Psoas muscle (tissue), 7 donors: ENCODE measurements at regions not wholly inside any gene's neighbourhood (a gene's known extent, or its start where the extent isn't known, plus 50 kb on each side); places are given as distances from the start of the nearest gene placed in this dataset.

ENCODE experiments used
- ATAC-seq, 4 donors: fragments of 200-7000 bp; cut with Tn5 transposase; one replicate each; pipeline ENCODE4 v1.9.1; 2020; ENCODE audit warnings: moderate library complexity in 3 of 4, mild to moderate bottlenecking in 2 of 4
- DNase-seq, 2 donors: peaks; one replicate each; pipeline ENCODE4 v3.0.0-alpha.2; 2020
- H3K27ac ChIP-seq: fragments of 200-600 bp; one replicate; pipeline ENCODE4 v1.8.0; 2022
- H3K27me3 ChIP-seq, 3 donors: fragments of 200-600 bp in 1 of 3; one replicate each; pipeline versions ENCODE4 v1.6.1 to v1.8.0; 2013 to 2022; ENCODE audit warnings: low read length in 2 of 3, mild to moderate bottlenecking in 2 of 3, moderate library complexity in 1 of 3; ENCODE audit not compliant: insufficient read depth in 3 of 3
- H3K36me3 ChIP-seq, 2 donors: fragments of 200-600 bp in 1 of 2; one replicate each; pipeline versions ENCODE4 v1.6.1 to v1.8.0; 2013 to 2022; ENCODE audit warnings: low read depth in 1 of 2, mild to moderate bottlenecking in 1 of 2, moderate library complexity in 1 of 2; ENCODE audit not compliant: insufficient read depth in 1 of 2
- H3K4me1 ChIP-seq: fragments of 200-600 bp; one replicate; pipeline ENCODE4 v1.8.0; 2022
- H3K4me3 ChIP-seq: fragments of 200-600 bp; one replicate; pipeline ENCODE4 v1.8.0; 2022; ENCODE audit warnings: mild to moderate bottlenecking
- H3K9me3 ChIP-seq: fragments of 200-600 bp; one replicate; pipeline ENCODE4 v1.8.0; 2022
- WGBS, 3 donors: extraction: QIAGEN DNeasy Blood & Tissue Kit; methylation state at CpG; one replicate each; pipeline versions ENCODE4 v1.1.6 to v1.1.7; 2013; 5-methylcytosine and 5-hydroxymethylcytosine counted together
- intact Hi-C, 2 donors: fragments of 100-400 bp; cut with DNase I; formaldehyde crosslinking; loops; one replicate each; pipeline versions ENCODE4 v1.11.0 to v1.14.2; 2022
- TF ChIP-seq, protein P1 (sequence below): fragments of 200-600 bp; IDR thresholded peaks from one replicate; pipeline ENCODE4 v1.8.0; 2022; ENCODE audit warnings: antibody characterized with exemption
- donor health status: healthy with polysubstance abuse.
- donor health status: DM: no; HTN: no; CAD: no; lungs with moderate emphysema.
- donor health status: Bipolar disorder and iron deficiency.
- donor health status: healthy.
- donor health status: DM: yes; HTN: yes; CAD: no.
- donor health status: DM: no; HTN: no; CAD: no.
- donor health status: DM: yes; HTN: yes; CAD: no.

GRCh38 chr6:132142768-132143167, 191.6 kb upstream of the CCN2 start:
- Histone ChIP-seq H3K27me3 (no peaks in the 10 kb centered on the region), H3K9me3 (no peaks in the 10 kb centered on the region), H3K4me1 (no peaks in the 10 kb centered on the region), H3K27ac (no peak overlapping the region), H3K36me3 (no peaks in the 10 kb centered on the region), H3K4me3 (no peak overlapping the region)
- DNase-seq, result no peak
- ATAC-seq, result no peak
- TF ChIP-seq, protein P1, sequence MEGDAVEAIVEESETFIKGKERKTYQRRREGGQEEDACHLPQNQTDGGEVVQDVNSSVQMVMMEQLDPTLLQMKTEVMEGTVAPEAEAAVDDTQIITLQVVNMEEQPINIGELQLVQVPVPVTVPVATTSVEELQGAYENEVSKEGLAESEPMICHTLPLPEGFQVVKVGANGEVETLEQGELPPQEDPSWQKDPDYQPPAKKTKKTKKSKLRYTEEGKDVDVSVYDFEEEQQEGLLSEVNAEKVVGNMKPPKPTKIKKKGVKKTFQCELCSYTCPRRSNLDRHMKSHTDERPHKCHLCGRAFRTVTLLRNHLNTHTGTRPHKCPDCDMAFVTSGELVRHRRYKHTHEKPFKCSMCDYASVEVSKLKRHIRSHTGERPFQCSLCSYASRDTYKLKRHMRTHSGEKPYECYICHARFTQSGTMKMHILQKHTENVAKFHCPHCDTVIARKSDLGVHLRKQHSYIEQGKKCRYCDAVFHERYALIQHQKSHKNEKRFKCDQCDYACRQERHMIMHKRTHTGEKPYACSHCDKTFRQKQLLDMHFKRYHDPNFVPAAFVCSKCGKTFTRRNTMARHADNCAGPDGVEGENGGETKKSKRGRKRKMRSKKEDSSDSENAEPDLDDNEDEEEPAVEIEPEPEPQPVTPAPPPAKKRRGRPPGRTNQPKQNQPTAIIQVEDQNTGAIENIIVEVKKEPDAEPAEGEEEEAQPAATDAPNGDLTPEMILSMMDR, result no peak
- intact Hi-C loops, result no loop called here

DNA sequence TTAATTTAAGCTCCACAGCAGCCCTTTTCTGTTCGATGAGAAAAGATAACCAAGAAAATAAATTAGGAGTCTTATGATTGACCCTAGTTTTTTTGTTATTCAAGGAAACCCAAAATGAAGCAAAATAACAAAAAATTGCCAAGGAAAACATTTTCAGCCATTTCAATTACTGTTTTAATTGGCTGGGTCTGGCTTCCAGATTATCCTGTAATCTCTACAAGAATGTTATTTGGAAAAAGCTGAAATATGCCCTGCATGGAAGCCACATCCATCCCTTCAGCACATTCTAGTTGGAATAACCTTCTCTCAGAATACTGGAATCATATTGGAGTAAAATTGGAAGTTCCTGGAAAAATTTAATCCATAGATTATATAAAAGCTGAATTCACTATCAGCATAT, 191.1 kb upstream of the CCN2 start:
- TF ChIP-seq, protein P1, result no peak
- Histone ChIP-seq H3K27me3 (no peaks in the 10 kb centered on the region), H3K4me3 (no peak overlapping the region), H3K36me3 (no peaks in the 10 kb centered on the region), H3K4me1 (no peaks in the 10 kb centered on the region), H3K27ac (no peak overlapping the region), H3K9me3 (no peaks in the 10 kb centered on the region)
- DNase-seq, result no peak
- WGBS, 3 donors, result 69 to 85% (median 79%) methylated on average over 1 of the region's 1 CpG
- no peak for ATAC-seq
- intact Hi-C loops, result no loop called here

- no peak overlapping the region for H3K4me3 ChIP-seq
- DNase-seq (no peak), ATAC-seq (no peak)
- no peaks in the 10 kb centered on the region for H3K27me3 ChIP-seq
- WGBS, 3 donors, result 37 to 56% (median 40%) methylated on average over 3 of the region's 3 CpGs
- no peaks in the 10 kb centered on the region for H3K4me1 ChIP-seq
- TF ChIP-seq, protein P1, result no peak
- H3K27ac ChIP-seq, result no peak overlapping the region
- no peaks in the 10 kb centered on the region for H3K9me3 ChIP-seq
- no peaks in the 10 kb centered on the region for H3K36me3 ChIP-seq
- intact Hi-C loops, result no loop called here
Observed at GRCh38 chr6:132140189-132140588, 189.0 kb upstream of the CCN2 start.

DNA sequence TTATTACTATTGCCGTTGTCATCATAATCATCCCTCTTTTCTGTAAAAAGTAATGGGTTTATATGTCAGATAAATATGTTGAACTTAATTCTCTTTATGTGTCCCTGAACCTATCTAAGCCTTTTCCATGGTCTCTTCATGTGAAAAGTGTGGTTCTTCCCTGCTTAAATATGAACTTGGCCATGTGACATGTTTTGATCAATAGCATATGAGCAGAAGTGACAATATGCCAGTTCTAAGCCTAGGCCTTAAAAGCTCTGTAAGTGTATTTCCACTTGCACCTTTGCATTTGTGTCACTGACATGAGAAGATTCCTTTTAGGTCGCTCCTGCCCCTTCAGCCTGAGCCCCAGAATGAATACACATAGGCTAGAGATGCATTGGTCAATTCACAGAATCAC, 188.4 kb upstream of the CCN2 start:
- Histone ChIP-seq H3K9me3 (no peaks in the 10 kb centered on the region), H3K4me1 (no peaks in the 10 kb centered on the region), H3K27me3 (no peaks in the 10 kb centered on the region), H3K27ac (no peak overlapping the region), H3K4me3 (no peak overlapping the region), H3K36me3 (no peaks in the 10 kb centered on the region)
- ATAC-seq (no peak), DNase-seq (no peak)
- WGBS, 3 donors, result 95 to 97% (median 95%) methylated on average over 2 of the region's 2 CpGs
- TF ChIP-seq, protein P1, result no peak
- intact Hi-C loops, result no loop called here

DNA sequence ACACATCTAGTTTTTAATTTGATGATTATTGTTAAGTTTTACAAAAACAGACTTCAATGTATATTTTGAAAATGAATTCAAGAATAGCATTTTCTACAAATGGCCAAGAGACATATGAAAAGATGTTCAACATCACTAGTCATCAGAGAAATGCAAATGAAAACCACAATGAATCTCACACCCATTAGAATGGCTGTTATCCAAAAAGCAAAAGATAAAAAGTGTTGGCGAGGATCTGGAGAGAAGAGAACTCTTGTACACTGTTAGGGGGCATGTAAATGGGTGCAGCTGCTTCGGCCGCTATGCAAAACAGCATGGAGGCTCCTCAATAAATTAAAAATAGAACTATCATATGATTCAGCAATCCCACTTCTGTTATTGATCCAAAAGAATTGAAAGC, 185.8 kb upstream of the CCN2 start:
- TF ChIP-seq, protein P1, result no peak
- Histone ChIP-seq H3K4me1 (no peaks in the 10 kb centered on the region), H3K27ac (no peak overlapping the region), H3K9me3 (no peaks in the 10 kb centered on the region), H3K36me3 (no peaks in the 10 kb centered on the region), H3K4me3 (no peak overlapping the region), H3K27me3 (no peaks in the 10 kb centered on the region)
- 65 to 79% (median 68%) methylated on average over 3 of the region's 3 CpGs for WGBS, 3 donors
- no peak for ATAC-seq
- intact Hi-C loops, result no loop called here
- DNase-seq, result no peak
